Kasumi-1 (cell line): ENCODE measurements at regions not wholly inside any gene's neighbourhood (a gene's known extent, or its start where the extent isn't known, plus 50 kb on each side); places are given as distances from the start of the nearest gene placed in this dataset.
"Not testable (repeated sequence)": the region's sequence is repeated elsewhere in the genome, so short reads cannot be mapped to it uniquely, and the experiment has no call there.

ENCODE experiments used
- DNase-seq, 2 experiments: peaks; one replicate each; lab custom pipeline; 2025; lab: John Stamatoyannopoulos, UW

GRCh38 chr6:25181923-25182322 is 97.3 kb upstream of the CARMIL1 start:
- no peak for DNase-seq

DNA sequence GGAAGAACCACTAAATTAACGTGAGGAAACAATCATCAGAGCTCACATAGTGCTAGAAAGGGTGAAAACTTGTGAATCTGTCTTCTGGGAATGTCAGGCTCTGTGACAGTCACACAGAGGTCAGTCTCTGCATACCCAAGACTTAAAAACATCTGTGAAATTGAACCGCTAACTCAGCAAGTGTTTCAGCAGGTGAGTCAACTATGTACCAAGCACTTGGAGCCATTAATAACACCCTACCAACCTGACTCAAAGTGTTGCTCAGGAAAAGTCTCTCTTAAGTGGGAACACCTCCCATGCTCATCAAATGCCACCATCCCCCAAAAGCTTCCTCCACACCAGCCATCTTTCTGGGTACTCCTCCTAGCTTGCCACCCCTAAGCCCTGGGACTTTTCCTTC is 92.3 kb upstream of the CARMIL1 start:
- no peak for DNase-seq

- no peak for DNase-seq
Measured at GRCh38 chr6:25188232-25188631, 90.9 kb upstream of the CARMIL1 start.

- no peak for DNase-seq
Measured at GRCh38 chr6:25192590-25193459, 86.3 kb upstream of the CARMIL1 start.

DNA sequence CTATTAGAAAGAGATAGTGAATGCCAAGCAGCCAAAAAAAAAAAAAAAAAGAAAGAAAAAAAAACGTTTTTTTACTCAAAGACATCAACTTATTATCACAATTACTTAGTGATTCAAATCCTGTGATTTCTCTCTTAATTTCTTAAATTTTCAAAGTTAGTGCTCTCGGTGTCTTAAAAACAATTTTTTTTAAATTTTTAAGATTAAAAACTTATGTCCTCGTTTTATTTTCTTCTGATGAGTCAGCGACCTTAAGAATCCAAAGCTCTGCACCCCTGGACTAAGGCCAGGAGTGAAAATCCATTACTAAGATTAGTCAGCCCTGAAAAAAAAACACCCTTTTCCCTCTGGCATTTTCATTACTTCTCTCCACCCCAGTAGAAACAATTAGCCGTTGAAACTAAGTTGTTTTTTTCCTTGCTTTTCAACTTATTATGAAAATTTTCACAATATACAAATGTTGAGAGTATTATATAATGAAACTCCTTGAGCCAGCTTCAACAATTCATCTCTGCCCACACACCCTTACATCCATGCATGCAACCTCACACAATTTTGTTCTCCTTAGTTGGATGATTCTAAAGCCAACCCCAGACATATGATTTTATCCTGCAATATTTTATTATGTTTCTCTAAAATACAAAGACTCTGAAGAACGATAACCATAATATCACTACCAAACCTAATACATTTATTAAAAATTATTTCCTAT is 85.6 kb upstream of the CARMIL1 start:
- no peak for DNase-seq

- no peak for DNase-seq
Measured at GRCh38 chr6:25194172-25194678, 84.9 kb upstream of the CARMIL1 start.

GRCh38 chr6:25196464-25196863 is 82.7 kb upstream of the CARMIL1 start:
- no peak for DNase-seq

DNA sequence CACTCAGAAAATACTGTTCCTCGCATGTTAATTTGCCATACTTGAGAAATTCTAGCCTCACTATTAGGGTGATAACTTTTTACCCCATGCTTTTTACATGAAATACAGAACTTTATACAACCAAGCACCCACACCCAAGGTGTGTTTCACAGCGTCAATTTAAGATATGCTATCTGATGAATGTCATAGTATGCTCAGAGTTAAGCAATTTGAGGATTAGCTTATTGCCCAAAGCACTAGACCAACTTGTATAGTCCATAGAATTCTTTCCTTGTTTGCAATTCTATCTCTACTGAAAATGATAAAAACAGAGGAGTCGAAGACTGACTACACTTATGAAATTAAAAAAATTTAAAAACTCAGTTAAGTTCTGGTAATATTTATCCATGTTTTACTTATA is 82.1 kb upstream of the CARMIL1 start:
- no peak for DNase-seq

DNA sequence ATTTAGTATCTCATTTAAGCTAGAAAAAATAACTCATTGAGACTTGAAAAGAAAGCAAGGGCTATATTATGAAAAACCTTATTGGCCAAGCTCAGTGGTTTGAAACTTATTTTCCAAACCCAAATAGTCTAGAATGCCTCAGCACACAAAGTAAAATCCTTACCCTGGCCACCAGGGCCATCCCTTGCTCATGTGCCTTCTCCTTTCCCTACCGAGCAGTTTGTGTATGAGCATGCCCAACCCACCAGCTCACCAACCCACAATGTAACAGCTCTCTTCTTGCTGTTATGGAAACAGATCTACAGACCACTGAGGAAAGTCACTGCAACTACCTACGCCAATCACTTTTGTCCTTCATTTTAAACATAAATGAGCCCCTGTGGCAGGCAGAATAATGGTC is 79.6 kb upstream of the CARMIL1 start:
- no peak for DNase-seq

DNA sequence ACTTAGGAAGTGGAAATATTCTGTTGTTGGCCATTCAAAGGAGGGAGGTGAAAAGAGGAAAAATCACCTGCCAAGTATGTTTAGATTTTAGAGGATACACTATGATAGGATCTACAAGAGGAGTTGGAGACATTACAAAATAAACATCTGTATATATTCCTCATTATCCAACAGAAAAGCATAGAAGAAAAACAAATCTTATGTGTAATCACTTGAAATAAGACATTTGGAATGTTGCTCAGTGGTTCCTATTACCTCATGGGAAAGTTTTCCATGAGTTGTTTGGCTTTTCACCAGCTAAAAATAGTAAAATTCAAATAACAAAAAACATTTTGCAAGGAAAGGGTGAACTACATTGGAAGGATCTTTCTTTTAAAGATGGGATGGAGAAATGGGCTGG is 76.7 kb upstream of the CARMIL1 start:
- no peak for DNase-seq

DNA sequence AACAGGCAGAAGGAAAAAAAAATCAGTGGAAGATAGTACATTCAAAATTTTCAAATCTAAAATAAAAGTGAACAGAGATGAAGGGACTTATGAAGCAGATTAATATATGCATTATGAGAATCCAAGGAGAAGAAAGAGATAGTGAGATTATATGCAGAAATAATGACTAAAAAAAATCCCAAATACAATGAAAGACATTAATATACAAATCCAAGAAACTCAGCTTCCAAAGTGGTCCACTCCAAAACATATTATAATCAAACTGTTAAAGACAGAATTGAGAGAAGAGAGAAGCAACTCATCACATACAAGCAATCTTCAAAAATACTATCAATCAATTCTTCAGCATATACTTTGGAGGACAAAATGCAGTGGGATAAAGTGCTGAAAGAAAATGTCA is 73.5 kb upstream of the CARMIL1 start:
- DNase-seq, result no peak

DNA sequence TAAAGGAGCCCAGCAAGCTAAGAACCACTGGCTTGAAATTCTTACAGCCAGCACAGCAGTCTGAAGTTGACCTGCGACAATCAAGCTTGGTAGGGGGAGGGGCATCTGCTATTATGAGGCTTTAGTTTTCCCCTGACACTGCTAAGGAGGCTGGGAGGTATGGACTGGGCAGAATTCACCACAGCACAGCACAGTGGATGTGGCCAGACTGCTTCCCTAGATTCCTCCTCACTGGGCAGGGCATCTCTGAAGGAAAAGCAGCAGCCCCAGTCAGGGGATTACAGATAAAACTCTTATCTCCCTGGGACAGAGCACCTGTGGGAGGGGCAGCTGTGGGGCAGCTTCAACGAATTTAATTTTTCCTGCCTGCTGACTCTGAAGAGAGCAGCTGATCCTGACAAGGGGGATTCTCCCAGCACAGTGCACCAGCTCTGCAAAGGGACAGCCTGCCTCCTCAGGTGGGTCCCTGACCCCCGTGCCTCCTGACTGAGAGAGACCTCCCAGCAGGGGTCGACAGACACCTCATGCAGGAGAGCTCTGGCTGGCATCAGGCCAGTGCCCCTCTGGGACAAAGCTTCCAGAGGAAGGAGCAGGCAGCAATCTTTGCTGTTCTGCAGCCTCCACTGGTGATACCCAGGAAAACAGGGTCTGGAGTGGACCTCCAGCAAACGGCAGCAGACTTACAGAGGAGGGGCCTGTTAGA is 71.6 kb upstream of the CARMIL1 start:
- DNase-seq, result not testable (repeated sequence)

DNA sequence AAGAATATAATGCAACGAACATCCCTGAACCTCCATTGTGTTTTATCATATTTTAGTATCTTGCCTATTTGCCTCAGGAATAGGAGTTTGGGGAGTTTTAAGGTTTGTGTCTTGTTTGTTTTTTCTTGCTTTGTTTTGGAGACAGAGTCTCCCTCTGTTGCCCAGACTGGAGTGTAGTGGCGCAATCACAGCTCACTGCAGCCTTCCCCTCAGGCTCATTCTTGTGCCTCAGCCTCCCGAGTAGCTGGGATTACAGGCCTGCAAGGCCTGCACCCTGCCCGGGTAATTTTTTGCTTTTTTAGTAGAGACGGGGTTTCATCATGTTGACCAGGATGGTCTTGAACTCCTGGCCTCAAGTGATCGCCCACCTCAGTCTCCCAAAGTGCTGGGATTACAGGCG is 63.3 kb upstream of the CARMIL1 start:
- no peak for DNase-seq

DNA sequence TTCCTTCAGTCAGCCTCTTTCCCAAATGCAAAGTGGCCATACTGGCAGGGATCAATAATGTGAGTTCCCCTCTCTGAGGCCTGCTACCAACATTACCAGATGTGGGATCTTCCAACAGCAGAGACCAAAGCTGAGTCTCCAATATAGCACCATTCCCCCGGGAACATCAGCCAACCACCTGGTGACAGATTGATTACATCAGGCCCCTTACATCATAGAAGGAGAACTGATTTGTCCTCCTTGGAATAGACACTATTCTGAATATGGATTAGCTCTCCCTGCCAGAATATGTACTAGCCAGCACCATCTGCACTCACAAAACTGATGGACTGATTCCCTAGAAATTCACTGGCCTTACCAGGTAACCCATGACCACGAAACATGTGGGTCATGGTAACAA is 61.9 kb upstream of the CARMIL1 start:
- DNase-seq, result no peak

- DNase-seq, result no peak
Measured at GRCh38 chr6:25217829-25218228, 61.3 kb upstream of the CARMIL1 start.

GRCh38 chr6:25218346-25218745 is 60.8 kb upstream of the CARMIL1 start:
- DNase-seq, result no peak

DNA sequence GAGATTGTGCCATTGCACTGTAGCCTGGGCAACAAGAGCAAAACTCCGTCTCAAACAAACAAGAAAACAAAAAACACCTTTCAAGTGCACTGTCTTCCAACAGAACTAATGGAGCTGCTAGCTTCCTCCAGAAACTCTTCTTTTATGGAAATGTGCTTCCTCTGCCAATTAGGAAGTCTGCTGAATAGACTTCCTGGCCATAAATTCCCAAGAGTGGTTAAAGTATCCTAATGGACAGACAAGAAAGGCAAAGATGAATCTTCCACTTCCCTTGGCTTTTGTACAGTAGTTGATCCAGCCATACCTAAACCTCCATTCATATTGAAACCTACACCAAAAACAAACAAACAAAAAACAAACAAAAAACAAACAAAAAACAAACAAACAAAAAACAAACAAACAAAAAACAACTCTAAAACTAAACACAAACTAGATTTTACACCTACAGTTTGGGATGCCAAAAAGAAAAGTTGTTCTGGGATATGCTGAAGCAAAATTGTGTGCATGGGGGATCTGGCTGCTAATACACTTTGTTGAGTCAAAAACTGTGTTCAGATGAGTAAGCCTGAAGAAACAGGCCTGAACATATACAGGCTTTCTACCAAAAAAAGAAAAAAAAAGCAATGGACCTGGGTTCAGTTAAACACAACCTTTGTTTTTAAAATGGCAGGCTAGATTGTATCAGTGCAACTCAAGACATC is 59.8 kb upstream of the CARMIL1 start:
- no peak for DNase-seq

DNA sequence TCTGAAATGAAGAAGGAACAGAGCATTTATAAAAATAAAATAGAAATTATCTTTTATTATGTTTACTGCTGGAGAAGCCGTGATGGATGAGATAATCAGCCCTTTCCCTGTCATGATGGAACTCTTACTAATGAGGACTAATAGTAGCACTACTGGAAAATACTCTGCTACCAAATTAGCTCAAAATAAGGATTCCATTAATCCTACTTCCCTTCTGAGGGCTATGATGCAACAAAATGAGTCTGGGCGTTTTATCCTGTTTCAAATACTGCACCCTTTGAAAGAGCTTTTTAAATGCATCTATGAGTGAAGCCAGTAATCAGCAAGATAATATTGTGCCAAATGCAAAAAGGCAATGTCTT is 59.3 kb upstream of the CARMIL1 start:
- no peak for DNase-seq

DNA sequence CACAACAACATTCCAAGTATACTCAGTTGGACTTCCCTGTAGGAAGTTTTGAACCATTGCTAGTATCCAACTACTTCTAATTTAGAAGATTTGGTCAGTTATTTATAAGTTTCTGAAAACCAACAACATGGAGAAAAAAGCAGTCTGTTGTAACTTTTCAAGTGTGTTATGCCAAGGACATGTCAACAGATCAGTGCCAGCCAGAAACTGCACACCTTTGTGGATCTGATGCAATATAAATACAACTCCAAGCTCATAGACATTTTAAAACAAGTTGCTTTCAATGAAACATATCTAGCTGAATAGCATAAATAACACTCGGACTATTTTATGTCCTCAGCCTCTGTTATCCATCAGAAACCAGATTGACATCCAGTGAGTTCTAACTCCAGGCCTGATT is 58.3 kb upstream of the CARMIL1 start:
- DNase-seq, result no peak

- DNase-seq, result no peak
Measured at GRCh38 chr6:25222006-25222678, 57.0 kb upstream of the CARMIL1 start.

DNA sequence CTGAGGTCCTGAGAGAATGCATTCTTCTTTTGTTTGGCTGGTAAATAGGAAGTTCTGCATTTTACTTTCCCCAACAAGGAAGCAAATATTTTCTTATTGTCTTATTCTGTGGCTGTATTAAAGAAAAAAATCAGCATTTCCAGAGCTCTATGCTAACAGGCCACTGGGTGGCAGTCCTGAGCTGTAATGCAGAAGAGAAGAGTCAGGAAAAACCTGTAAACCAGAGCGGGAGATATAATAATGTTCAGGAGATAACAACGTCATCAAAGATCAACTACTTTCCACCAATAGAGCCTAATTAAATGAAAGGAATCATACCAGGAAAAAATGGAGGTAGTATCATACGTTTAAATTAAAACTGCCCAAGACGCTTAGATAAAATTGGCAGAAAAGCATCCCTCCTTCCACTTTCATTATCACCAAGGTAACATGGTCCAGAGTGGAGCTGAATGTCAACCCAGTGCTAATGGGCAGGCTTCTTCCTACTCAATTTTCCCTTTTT is 55.6 kb upstream of the CARMIL1 start:
- DNase-seq, result peak; percentile 75 to 80
